HG02588 (cell line): ENCODE measurements at regions not wholly inside any gene's neighbourhood (a gene's known extent, or its start where the extent isn't known, plus 50 kb on each side); places are given as distances from the start of the nearest gene placed in this dataset.

Experiments
- ATAC-seq: cut with Tn5 transposase; IDR thresholded peaks from one replicate; pipeline ENCODE4 v1.9.1; 2021; ENCODE audit warnings: mild to moderate bottlenecking, moderate library complexity; ENCODE audit not compliant: unreplicated experiment

DNA sequence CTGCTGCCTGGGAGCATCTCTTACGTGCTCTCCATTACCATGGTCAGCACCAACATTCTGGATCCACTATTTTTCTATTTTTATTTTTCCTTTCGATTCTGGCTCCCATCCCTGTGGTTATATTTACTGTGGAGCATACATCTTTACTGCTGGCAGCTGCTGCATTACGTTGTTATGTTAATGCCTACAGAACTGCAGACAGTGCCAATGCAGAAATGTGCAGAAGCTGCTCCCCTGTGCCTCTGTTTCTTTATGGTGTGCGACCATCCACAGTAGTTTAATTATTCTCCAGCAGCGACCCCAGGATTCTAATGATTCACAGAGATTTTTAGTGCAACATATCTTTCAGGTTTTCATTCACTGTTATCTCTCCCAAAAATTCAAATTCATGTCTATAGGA is 911.7 kb upstream of the SLITRK6 start:
- no peak for ATAC-seq

GRCh38 chr13:86714495-86714894 is 915.3 kb upstream of the SLITRK6 start:
- ATAC-seq = no peak

DNA sequence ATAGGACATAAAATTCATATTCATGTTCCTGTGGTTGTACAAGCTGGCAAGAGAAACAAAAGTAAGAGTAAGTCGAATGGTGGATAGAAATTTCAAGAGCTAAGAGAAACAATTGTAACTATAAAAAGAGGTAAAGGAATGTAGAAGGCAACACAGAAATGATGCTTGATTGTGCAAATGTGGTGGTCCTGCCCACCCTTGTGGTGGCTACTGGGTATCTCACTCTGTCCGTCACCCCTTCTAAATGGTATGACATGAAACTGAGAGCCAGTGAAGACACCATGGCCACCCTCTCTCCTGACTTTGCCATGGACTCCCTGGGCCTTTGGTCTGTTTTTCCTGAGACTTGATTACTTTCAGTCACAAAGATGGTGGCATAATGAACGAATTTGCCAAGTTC is 925.9 kb upstream of the SLITRK6 start:
- ATAC-seq = no peak

DNA sequence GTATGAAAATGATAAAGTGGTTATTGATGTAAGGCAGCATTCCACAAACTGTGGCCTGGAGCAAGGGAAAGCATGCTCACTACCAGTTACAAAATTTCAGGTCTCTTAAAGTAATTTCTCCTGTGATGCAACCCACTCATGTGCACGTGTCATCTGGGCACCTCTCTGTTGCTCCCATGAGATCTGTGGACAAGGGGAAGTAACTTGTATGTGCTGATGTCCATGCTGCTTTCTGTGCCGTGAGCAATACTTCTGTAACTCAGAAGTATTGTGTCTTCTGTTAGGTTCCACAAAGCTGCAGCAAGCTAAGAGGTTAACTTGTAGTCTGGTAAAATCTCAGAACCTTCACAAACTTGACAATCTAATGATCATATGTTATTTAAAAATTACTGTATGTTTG is 930.0 kb upstream of the SLITRK6 start:
- no peak for ATAC-seq

- no peak for ATAC-seq
These were observed 932.8 kb upstream of the SLITRK6 start for GRCh38 chr13:86731987-86732386.

DNA sequence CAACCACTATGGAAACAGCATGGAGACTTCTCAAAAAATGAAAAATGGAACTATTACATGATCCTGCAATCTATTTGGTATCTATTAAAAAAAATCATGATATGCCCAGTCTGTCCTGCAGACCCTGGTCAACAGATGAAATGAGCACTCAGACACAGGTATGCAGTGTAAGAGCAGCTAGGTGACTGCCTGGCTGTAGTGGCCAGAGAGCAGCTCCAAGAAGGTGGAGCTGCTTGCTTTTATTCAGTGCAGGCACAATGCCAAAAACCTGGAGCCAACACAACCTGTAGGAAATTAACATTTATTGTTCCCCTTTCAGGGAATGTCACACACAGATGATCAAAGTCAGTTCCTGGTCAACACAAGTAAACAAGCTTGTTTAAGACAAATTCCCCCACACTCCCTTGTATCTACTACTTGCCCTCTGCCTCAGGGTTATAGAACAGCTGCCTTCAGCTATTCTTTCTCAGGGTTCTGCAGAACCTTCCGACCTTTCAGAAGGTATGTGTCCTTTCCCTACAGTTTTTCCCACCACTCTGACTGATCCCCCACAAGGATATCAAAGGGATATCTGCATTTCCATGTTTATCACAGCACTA is 933.7 kb upstream of the SLITRK5 start:
- ATAC-seq = no peak

DNA sequence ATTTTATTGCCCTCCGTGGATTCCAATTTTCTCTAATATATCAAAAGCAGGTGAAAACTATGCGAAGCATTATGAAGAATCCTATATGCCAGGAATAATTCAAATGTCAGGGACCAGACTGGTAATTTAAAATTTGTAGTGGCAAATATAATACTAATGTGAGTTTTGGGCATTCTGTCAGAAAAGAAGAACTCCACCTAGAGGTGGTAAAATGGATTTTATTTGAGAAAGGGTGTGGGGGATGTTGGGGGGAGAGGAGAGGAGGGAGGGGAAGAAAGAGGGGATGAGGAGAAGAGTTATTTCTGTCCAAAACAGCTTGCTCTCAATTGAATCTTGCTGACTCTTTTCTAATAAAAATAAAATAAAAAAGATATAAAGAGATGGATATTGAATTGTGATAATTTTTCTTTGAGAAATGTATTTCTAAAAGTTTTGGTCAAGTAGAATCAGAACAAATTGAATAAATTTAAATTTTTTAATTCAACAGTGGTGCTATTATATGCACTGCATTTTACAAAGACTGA is 929.3 kb upstream of the SLITRK5 start:
- ATAC-seq = no peak

DNA sequence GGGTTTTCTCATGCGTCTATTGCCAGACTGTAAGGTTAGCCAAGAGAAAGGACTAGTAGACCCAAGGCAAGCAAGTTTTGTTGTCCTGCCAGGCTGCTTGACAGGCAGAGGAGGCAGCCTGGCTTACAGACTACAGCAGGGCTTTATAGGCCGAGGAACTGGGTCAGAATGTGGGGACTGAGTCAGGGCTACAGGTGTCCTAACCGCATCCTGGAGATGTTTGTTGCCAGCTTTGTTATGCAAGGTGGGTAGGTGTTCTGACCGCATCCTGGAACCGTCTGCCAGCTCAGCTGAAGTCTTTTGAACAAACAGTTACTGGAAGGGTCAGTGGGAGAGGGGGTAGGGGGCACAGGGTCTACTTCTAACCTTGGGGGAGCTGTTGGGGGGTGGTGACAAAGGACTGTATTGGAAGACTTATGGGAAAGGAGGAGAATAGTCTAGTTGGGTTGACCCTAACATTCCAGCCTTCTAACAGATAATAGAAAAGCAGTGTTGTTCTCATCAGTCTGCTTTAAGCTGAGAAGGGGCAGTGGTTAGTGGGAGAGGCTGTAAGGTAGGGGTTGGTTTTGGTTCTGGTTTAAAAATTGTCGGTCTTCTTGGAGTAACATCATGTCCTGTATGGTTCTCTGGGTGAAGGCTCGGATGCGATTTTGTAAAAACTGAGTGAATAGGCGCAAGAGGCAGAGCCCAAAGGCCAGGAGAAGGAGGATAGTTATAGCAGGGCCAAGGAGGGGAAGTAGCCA is 913.8 kb upstream of the SLITRK5 start:
- no peak for ATAC-seq

GRCh38 chr13:86758116-86758515 is 913.1 kb upstream of the SLITRK5 start:
- no peak for ATAC-seq

GRCh38 chr13:86760620-86761019 is 910.6 kb upstream of the SLITRK5 start:
- ATAC-seq = no peak

DNA sequence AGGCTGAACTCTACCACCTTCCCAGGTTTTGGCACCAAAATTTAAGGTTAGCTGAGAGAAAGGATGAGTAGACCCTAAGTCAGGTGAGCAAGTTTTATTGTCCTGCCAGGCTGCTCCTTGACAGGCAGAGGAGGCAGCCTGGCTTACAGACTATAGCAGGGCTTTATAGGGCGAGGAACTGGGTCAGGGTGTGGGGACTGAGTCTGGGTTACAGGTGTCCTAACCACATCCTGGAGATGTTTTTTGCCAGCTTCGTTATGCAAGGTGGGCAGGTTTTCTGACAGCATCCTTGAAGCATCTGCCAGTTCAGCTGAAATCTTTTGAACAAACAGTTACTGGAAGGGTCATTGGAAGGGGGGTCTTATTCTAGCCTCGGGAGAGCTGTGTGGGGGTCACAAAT is 905.7 kb upstream of the SLITRK5 start:
- ATAC-seq = no peak

GRCh38 chr13:86788616-86789015 is 882.6 kb upstream of the SLITRK5 start:
- ATAC-seq = no peak

DNA sequence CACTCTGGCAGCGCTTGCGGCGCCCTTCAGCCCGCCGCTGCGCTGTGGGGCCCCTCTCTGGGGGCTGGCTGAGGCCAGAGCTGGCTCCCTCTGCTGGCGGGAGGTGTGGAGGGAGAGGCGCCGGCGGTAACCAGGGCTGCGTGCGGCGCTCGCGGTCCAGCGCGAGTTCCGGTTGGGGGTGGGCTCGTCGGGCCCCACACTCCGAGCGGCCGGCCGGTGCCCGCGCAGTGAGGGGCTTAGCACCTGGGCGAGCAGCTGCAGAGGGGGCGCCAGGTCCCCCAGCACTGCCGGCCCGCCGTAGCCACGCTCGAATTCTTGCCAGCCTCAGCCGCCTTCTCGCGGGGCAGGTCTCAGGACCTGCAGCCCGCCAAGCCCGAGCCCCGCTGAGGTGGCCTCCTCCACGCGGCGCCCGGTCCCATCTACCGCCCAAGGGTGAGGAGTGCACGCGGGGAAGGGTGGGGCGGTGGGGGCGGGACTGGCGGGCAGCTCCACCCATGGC is 879.0 kb upstream of the SLITRK5 start:
- ATAC-seq = no peak

GRCh38 chr13:86795858-86796257 is 875.3 kb upstream of the SLITRK5 start:
- no peak for ATAC-seq

- no peak for ATAC-seq
These were observed 860.8 kb upstream of the SLITRK5 start for GRCh38 chr13:86810361-86810760.

GRCh38 chr13:86813198-86813597 is 858.0 kb upstream of the SLITRK5 start:
- no peak for ATAC-seq

- no peak for ATAC-seq
These were observed 845.8 kb upstream of the SLITRK5 start for GRCh38 chr13:86825410-86825809.

- ATAC-seq = no peak
These were observed 844.9 kb upstream of the SLITRK5 start for GRCh38 chr13:86826232-86826631.

- ATAC-seq = no peak
These were observed 841.1 kb upstream of the SLITRK5 start for GRCh38 chr13:86830046-86830445.

DNA sequence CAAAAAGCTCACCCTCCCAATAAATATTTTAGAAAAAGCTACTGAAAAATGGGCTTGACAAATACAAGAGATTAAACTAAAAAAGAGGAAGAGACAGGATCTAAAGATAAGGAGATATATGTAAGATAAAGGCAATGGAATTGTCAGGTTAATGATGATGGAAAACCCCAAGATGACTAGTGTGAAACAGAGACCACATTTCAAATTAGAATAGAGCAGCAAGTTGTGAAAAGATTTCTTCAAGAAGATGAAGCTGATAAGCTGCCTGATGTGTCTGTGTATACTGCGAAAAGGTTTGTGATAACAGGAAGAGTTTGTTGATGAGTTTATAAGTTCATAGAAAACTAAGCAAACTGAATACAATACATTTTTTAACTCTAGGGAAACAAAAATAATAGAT is 840.1 kb upstream of the SLITRK5 start:
- no peak for ATAC-seq

- no peak for ATAC-seq
These were observed 832.6 kb upstream of the SLITRK5 start for GRCh38 chr13:86838411-86839120.

DNA sequence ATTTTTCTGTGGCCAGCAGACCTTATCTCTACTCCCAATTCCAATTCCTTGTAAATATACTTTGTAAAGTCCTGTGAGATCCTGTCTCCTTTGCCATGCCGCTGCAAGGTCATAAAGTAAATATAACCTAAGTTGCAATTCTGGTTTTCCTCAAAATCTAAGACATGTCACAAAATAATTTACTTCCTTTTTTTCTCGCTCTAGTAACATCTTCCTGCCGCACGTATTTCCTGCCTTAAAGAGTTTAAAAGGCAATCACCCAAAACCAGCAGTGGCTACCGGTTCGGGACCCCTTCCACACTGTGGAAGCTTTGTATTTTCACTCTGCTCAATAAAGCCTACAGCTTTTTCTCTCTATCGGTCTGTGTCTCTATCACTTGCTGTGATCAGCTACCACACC is 832.0 kb upstream of the SLITRK5 start:
- no peak for ATAC-seq
